Adrenal gland (tissue), 5 donors: ENCODE measurements at regions not wholly inside any gene's neighbourhood (a gene's known extent, or its start where the extent isn't known, plus 50 kb on each side); places are given as distances from the start of the nearest gene placed in this dataset.

Experiments
- POLR2A ChIP-seq, 2 donors: fragments of 450-650 bp; IDR thresholded peaks; one replicate each; pipeline ENCODE4 v1.6.1; 2017; ENCODE audit warnings: antibody characterized with exemption in 2 of 2, mild to moderate bottlenecking in 2 of 2, moderate library complexity in 1 of 2
- TF ChIP-seq, protein P1 (sequence below), 6 experiments: fragments of 450-650 bp in 4 of 6; fragments of 200-600 bp in 2 of 6; sonication (generic) in 1 of 6; IDR thresholded peaks; 1 replicate in 5 of 6; 2 replicates in 1 of 6; pipeline versions ENCODE4 v1.5.1 to v1.8.0; 2016 to 2021; ENCODE audit warnings: antibody characterized with exemption in 6 of 6, mild to moderate bottlenecking in 2 of 6, moderate library complexity in 1 of 6
- donor health status: DM: no; HTN: no; CAD: no.

- TF ChIP-seq, protein P1, sequence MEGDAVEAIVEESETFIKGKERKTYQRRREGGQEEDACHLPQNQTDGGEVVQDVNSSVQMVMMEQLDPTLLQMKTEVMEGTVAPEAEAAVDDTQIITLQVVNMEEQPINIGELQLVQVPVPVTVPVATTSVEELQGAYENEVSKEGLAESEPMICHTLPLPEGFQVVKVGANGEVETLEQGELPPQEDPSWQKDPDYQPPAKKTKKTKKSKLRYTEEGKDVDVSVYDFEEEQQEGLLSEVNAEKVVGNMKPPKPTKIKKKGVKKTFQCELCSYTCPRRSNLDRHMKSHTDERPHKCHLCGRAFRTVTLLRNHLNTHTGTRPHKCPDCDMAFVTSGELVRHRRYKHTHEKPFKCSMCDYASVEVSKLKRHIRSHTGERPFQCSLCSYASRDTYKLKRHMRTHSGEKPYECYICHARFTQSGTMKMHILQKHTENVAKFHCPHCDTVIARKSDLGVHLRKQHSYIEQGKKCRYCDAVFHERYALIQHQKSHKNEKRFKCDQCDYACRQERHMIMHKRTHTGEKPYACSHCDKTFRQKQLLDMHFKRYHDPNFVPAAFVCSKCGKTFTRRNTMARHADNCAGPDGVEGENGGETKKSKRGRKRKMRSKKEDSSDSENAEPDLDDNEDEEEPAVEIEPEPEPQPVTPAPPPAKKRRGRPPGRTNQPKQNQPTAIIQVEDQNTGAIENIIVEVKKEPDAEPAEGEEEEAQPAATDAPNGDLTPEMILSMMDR (IDR thresholded peaks at IDR 0.05): no peak
- TF ChIP-seq POLR2A (IDR thresholded peaks at IDR 0.05): no peak
Observed at GRCh38 chrX:17294561-17294960, 80.4 kb upstream of the NHS start.
